Mesenchymal stem cell (in vitro differentiated cells and primary cell): ENCODE measurements at regions not wholly inside any gene's neighbourhood (a gene's known extent, or its start where the extent isn't known, plus 50 kb on each side); places are given as distances from the start of the nearest gene placed in this dataset.
"Not testable (repeated sequence)": the region's sequence is repeated elsewhere in the genome, so short reads cannot be mapped to it uniquely, and the experiment has no call there.

Experiments used
- DNase-seq: peaks from one replicate; pipeline ENCODE4 v3.0.0-alpha.2; 2013
- H2AFZ ChIP-seq: one replicate; pipeline ENCODE4 v1.6.1; 2013; ENCODE audit warnings: low read depth, mild to moderate bottlenecking, control low read depth, inconsistent platforms, low read length, moderate library complexity
- H2AK5ac ChIP-seq: 2 replicates; pipeline ENCODE4 v1.6.1; 2013; ENCODE audit warnings: low read length, moderate library complexity, mild to moderate bottlenecking, inconsistent platforms; ENCODE audit not compliant: severe bottlenecking
- H2BK120ac ChIP-seq: one replicate; pipeline ENCODE4 v1.6.1; 2013; ENCODE audit warnings: low read depth, mild to moderate bottlenecking, inconsistent platforms, low read length, moderate library complexity
- H2BK12ac ChIP-seq, 2 experiments: one replicate each; pipeline ENCODE4 v1.6.1; 2013; ENCODE audit warnings: inconsistent platforms in 2 of 2, low read length in 2 of 2, mild to moderate bottlenecking in 2 of 2, moderate library complexity in 2 of 2, control low read depth in 1 of 2
- H2BK15ac ChIP-seq: one replicate; pipeline ENCODE4 v1.6.1; 2013; ENCODE audit warnings: mild to moderate bottlenecking, low read depth, inconsistent platforms; ENCODE audit not compliant: poor library complexity, severe bottlenecking
- H2BK5ac ChIP-seq: 2 replicates; pipeline ENCODE4 v1.6.1; 2013; ENCODE audit warnings: low read depth, mild to moderate bottlenecking, low read length, control low read depth, inconsistent platforms; ENCODE audit not compliant: poor library complexity, severe bottlenecking
- H3K14ac ChIP-seq, 2 experiments: one replicate each; pipeline ENCODE4 v1.6.1; 2013; ENCODE audit warnings: inconsistent platforms in 2 of 2, low read length in 2 of 2, control low read depth in 1 of 2, mild to moderate bottlenecking in 1 of 2, moderate library complexity in 1 of 2
- H3K18ac ChIP-seq, 2 experiments: one replicate each; pipeline ENCODE4 v1.6.1; 2013; ENCODE audit warnings: inconsistent platforms in 2 of 2, low read length in 2 of 2, control low read depth in 1 of 2, low read depth in 1 of 2, mild to moderate bottlenecking in 1 of 2
- H3K23ac ChIP-seq, 2 experiments: one replicate each; pipeline ENCODE4 v1.6.1; 2013; ENCODE audit warnings: inconsistent platforms in 2 of 2, low read length in 2 of 2, mild to moderate bottlenecking in 2 of 2, moderate library complexity in 2 of 2, control low read depth in 1 of 2
- H3K27ac ChIP-seq: 2 replicates; pipeline ENCODE4 v1.5.1; 2013; ENCODE audit warnings: mild to moderate bottlenecking, moderate library complexity, low read length, control low read depth, inconsistent platforms; ENCODE audit not compliant: poor library complexity, severe bottlenecking
- H3K27me3 ChIP-seq, 2 experiments: 2 replicates each; pipeline versions ENCODE4 v1.6.1 to v1.7.0; 2013; ENCODE audit warnings: low read length in 2 of 2, mild to moderate bottlenecking in 2 of 2, moderate library complexity in 2 of 2, control low read depth in 1 of 2, inconsistent platforms in 1 of 2; ENCODE audit not compliant: control insufficient read depth in 1 of 2, insufficient read depth in 1 of 2
- H3K36me3 ChIP-seq, 2 experiments: 2 replicates each; pipeline versions ENCODE4 v1.6.1 to v1.7.0; 2013; ENCODE audit warnings: low read length in 2 of 2, control low read depth in 1 of 2, inconsistent platforms in 1 of 2, low read depth in 1 of 2, mild to moderate bottlenecking in 1 of 2; ENCODE audit not compliant: insufficient read depth in 2 of 2, control insufficient read depth in 1 of 2
- H3K4ac ChIP-seq, 2 experiments: one replicate each; pipeline ENCODE4 v1.6.1; 2013; ENCODE audit warnings: inconsistent platforms in 2 of 2, low read length in 2 of 2, mild to moderate bottlenecking in 2 of 2, moderate library complexity in 2 of 2, control low read depth in 1 of 2, low read depth in 1 of 2
- H3K4me1 ChIP-seq: 2 replicates; pipeline ENCODE4 v1.6.1; 2013; ENCODE audit warnings: low read depth, low read length, control low read depth; ENCODE audit not compliant: control insufficient read depth, insufficient read depth
- H3K4me2 ChIP-seq: 2 replicates; pipeline ENCODE4 v1.6.1; 2013; ENCODE audit warnings: low read length, mild to moderate bottlenecking, inconsistent platforms; ENCODE audit not compliant: poor library complexity, severe bottlenecking
- H3K4me3 ChIP-seq, 2 experiments: 2 replicates each; pipeline versions ENCODE4 v1.5.1 to v1.7.0; 2013; ENCODE audit warnings: low read length in 2 of 2, mild to moderate bottlenecking in 2 of 2, control low read depth in 1 of 2, low read depth in 1 of 2; ENCODE audit not compliant: insufficient read depth in 1 of 2
- H3K79me1 ChIP-seq: replicated peaks from 2 replicates; pipeline ENCODE4 v1.6.1; 2013; ENCODE audit warnings: mild to moderate bottlenecking, control low read depth, low read length, inconsistent platforms; ENCODE audit not compliant: poor library complexity, severe bottlenecking
- H3K9ac ChIP-seq: 2 replicates; pipeline ENCODE4 v1.7.0; 2013; ENCODE audit warnings: mild to moderate bottlenecking, low read length, moderate library complexity
- H3K9me3 ChIP-seq: 2 replicates; pipeline ENCODE4 v1.7.0; 2013; ENCODE audit warnings: mild to moderate bottlenecking, low read length; ENCODE audit not compliant: control insufficient read depth
- H4K8ac ChIP-seq: one replicate; pipeline ENCODE4 v1.6.1; 2013; ENCODE audit warnings: inconsistent platforms, mild to moderate bottlenecking, low read length, moderate library complexity
- H4K91ac ChIP-seq: one replicate; pipeline ENCODE4 v1.6.1; 2013; ENCODE audit warnings: mild to moderate bottlenecking, low read length, inconsistent platforms
- WGBS: methylation state at CpG from one replicate; pipeline ENCODE4 v1.1.7; 2013; ENCODE audit warnings: mixed read lengths; 5-methylcytosine and 5-hydroxymethylcytosine counted together

DNA sequence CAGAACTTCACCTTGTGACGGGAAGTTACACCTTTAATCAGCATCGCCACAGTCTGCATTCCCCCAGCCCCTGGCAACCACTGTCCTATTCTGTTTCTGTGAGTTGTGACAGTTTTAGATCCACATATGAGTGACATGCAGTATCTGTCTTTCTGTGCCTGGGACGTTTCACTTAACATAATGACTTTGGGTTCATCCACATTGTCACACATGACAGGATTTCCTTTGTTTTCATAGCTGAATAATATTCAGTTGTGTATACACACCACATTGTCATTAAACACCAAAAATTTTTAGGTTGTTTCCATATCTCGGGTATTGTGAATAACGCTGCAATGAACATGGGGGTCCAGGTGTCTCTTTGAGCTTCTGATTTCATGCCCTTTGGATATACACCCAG lies 62.6 kb upstream of the BDH1 start:
- not testable (repeated sequence) for DNase-seq, H3K4me1 ChIP-seq

DNA sequence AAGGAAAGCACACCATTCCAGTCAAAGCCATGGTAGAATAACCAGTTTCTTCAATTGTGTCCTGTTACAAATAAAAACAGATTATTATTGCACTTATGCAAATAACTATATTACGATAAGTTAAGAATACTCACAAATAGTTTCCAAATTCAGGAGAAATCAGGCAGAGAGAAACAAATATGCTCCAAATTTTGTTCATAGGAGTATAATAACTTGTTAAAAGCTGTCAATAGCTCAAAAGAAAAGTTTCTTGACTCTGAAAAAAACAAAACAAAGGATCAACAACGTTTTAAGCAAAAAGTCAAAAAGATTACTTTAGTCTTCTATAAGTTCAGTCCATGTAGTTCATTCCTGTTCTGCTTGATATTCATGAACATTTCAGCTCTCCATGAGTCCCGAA lies 59.7 kb upstream of the BDH1 start:
- Histone ChIP-seq H2BK15ac (no peak overlapping the region), H3K23ac (no peak overlapping the region), H3K4me3 (no peak overlapping the region), H3K14ac (no peak overlapping the region), H2BK120ac (no peak overlapping the region), H2AK5ac (no peak overlapping the region), H4K91ac (no peak overlapping the region), H3K27ac (no peak overlapping the region), H2BK5ac (no peak overlapping the region), H3K36me3 (peaks cover 22 to 94% of the 10 kb centered on the region in 2 experiments), H3K9ac (no peak overlapping the region), H3K9me3 (no peaks in the 10 kb centered on the region), H3K18ac (no peak overlapping the region), H2BK12ac (no peak overlapping the region), H3K79me1 (peaks cover 5% of the 10 kb centered on the region), H3K4ac (no peak overlapping the region), H4K8ac (no peak overlapping the region), H3K4me2 (no peak overlapping the region), H3K27me3 (no peaks in the 10 kb centered on the region), H2AFZ (no peak overlapping the region), H3K4me1 (no peaks in the 10 kb centered on the region)
- WGBS: 100% methylated on average over 2 of the region's 3 CpGs
- peak; percentile 1 for DNase-seq

More for the DNA sequence above, 62.6 kb upstream of the BDH1 start:
- H3K9me3 ChIP-seq, H3K27me3 ChIP-seq, H3K4ac ChIP-seq, H3K9ac ChIP-seq, H3K4me3 ChIP-seq, H3K18ac ChIP-seq, H2BK12ac ChIP-seq, H2AFZ ChIP-seq, H2BK15ac ChIP-seq, H2BK120ac ChIP-seq, H2BK5ac ChIP-seq, H3K4me2 ChIP-seq, H4K91ac ChIP-seq, H3K79me1 ChIP-seq, H4K8ac ChIP-seq, H3K23ac ChIP-seq, H2AK5ac ChIP-seq, H3K27ac ChIP-seq, H3K14ac ChIP-seq: not testable (repeated sequence)
- H3K36me3 ChIP-seq: peaks cover 21 to 78% of the 10 kb centered on the region in 2 experiments
- 71% methylated on average over 1 of the region's 5 CpGs for WGBS

DNA sequence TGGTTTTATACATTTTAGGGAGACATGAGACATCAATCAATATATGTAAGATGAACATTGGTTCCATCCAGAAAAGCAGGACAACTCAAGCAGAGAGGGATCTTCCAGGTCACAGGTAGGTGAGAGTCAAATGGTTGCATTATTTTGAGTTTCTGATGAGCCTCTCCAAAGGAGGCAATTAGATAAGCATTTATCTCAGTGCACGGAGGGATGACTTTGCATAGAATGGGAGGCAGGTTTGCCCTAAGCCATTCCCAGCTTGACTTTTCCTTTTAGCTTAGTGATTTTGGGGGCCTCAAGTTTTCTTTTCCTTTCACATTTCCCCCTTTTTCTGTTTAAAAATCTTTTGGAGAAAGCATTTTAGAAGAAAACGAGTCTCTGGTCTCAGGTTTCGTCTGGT lies 58.4 kb upstream of the BDH1 start:
- H3K4me1 ChIP-seq, H4K8ac ChIP-seq, H3K27me3 ChIP-seq, H3K27ac ChIP-seq, H3K9me3 ChIP-seq, H3K79me1 ChIP-seq, H2BK120ac ChIP-seq, H2AFZ ChIP-seq, H3K23ac ChIP-seq, H2BK15ac ChIP-seq, H3K14ac ChIP-seq, DNase-seq, H2AK5ac ChIP-seq, H3K4ac ChIP-seq, H3K4me2 ChIP-seq, H2BK12ac ChIP-seq, H4K91ac ChIP-seq, H3K9ac ChIP-seq, H2BK5ac ChIP-seq, H3K18ac ChIP-seq, H3K4me3 ChIP-seq: not testable (repeated sequence)
- peaks cover 12 to 93% of the 10 kb centered on the region in 2 experiments for H3K36me3 ChIP-seq
- WGBS: 100% methylated on average over 2 of the region's 3 CpGs

DNA sequence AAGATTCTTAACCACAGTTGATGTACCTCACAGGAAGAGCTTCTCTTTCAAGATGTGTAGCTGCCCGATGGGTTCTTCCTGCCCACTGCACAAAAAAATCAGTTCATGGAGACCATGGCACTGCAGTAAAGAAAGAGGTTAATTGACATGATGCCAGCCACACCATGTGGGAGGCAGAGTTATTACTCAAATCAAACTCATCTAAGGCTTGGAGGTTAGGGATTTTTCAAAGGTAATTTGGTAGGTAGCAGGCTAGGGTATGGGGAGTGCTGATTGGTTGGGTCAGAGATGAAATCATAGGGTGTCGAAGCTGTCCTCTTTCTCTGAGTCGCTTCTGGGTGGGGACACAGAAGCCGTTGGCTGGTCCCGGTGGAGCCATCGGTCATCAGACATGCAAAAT lies 57.4 kb upstream of the BDH1 start:
- Histone ChIP-seq H2AFZ (no peak overlapping the region), H2AK5ac (no peak overlapping the region), H3K23ac (no peak overlapping the region), H2BK12ac (no peak overlapping the region), H4K8ac (no peak overlapping the region), H3K79me1 (peaks cover 9% of the 10 kb centered on the region), H2BK120ac (no peak overlapping the region), H3K36me3 (peaks cover 21 to 92% of the 10 kb centered on the region in 2 experiments), H3K4me2 (no peak overlapping the region), H3K4me1 (no peaks in the 10 kb centered on the region), H2BK15ac (no peak overlapping the region), H2BK5ac (no peak overlapping the region), H3K4me3 (no peak overlapping the region), H3K27me3 (no peaks in the 10 kb centered on the region), H3K27ac (no peak overlapping the region), H3K9me3 (no peaks in the 10 kb centered on the region), H3K18ac (no peak overlapping the region), H4K91ac (no peak overlapping the region), H3K14ac (no peak overlapping the region), H3K9ac (no peak overlapping the region), H3K4ac (no peak overlapping the region)
- WGBS: 100% methylated on average over 6 of the region's 6 CpGs
- DNase-seq: no peak
